NK-92 treated with Interleukin-12 subunit alpha and Interleukin-12 subunit beta, amount 100 ng/mL, for 24 hours (cell line): ENCODE measurements at regions not wholly inside any gene's neighbourhood (a gene's known extent, or its start where the extent isn't known, plus 50 kb on each side); places are given as distances from the start of the nearest gene placed in this dataset.

Experiments used
- DNase-seq: peaks from one replicate; lab custom pipeline; 2025; lab: John Stamatoyannopoulos, UW

DNA sequence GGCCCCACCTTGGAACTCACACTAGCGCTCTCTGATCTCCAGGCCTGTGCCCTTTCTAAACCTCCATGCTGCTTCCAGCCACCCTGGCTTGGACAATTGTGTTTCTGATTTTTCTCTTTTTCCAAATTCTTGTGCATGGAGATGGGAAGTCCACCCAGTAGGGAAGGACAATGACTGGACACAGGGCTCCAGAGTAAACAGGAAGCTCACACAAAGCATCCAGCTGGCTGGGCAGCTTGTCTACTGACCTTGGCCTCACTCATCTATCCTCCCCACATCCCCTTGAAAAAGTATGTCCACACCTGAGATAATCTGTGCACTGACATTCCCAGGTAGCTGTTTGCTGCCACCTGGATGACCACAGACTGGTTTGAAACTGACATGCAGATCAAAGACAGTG, 331.2 kb upstream of the MAF start:
- no peak for DNase-seq

DNA sequence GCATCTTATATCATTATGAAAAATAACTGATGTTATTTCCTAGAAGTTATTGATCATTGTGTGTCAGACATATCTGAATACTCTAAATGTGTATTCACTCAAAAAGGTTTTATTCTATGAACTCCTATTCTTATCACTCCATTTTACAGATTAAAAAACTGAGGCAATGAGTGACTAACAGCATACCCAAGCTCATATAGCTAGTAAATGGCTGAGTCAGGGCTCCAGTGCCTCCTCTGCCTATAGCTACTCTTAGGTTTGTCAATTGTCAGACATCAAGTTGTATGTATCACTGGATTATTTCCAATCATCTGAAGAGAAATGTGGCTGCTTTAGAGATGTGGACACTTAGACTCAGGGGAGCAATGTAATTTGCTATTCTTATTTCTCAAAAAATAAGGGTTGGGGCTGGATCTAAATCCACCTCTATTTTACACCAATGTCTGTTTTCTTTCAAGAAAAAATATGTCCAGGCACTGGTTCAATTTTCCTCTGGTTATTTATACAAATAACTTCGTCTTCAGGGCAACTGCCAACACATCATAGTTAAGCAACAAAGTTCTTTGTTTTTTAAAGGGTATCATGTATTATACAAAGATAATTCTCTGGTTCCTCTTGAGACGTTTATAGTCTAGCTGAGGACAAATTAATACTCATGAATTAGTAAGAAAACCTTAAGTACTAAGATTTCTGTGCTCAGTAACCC, 328.9 kb upstream of the MAF start:
- DNase-seq = no peak

DNA sequence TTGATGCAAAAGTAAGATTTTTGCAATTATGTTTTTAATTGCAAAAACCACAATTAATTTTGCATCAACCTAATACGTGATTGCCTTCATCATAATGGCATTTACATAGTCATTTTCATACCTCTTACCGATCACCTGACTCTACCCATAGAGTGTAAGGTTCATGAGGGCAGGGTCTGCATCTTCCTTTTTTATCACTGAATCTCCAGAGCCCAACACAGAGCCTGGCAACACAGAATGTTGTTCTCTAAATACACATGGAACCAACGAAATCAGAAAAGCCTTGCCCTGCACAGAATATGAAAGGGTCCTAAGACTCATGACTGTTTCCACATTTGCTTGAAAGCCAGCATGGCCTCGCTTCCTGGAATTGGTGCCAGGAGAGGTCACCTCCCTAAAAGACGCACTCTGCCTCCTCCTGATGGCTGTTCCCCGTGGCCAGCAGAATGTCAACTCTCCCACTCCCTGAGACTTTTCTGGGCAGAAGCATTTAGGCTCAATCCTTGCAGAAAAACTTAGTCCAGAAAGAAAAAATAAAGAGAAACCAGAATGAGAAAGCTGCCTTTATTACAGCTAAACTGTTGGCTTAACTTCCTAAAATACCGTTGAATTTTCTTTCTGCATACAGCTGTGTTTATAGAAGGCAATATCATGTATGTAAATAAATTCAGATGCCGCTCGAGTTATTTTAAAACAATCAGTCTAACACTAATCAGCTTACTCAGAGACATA, 327.8 kb upstream of the MAF start:
- no peak for DNase-seq

DNA sequence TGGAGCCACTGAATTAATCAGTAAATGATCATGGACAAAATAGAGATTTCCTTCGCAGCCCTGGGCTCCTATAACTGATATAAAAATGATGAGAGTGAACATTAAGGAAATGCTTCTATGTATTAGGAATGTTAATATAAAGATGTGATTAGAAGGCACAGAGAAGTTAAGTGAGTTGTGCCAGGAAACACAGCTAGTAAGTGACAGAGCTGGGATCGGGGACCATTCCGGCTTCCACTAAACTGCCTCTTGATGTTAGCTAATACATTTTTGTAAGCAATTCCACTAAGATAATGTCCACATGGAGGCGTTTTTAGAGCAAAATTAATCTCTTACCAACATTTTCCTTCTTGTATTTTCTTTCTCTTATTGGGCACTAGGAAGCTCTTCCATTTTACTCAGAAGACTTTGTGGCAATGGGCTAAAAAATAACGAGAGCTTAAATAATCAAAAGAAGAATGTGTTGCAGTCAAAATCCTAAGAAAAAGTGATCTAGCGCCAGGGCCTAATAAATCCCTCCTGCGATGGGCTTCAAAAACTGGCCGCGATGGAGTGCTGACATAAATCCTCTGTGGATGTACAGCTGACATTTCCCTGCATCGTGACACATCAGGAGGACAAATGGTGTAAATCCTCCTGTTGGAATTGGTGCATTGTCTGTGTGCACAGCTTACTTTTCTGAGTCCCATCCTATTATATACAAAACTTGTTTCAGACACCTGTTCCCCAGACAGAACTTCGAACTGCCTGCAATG, 326.1 kb upstream of the MAF start:
- no peak for DNase-seq

DNA sequence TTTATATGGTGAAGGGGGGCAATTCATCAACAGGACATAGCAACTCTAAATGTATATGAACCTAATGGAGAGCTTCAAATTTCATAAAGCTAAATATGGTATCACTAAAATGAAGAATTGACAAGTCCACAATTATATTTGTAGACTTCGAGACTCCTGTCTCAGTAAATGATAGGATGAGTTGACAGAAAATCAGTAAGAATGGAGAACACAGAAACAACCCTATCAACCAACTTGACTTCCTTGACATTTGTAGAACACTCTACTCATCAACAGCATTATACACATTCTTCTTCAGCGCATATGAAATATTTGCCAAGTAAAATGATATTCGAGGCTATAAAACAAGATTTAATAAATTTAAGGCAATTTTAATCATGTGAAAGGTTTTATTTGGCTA, 322.9 kb upstream of the MAF start:
- no peak for DNase-seq

DNA sequence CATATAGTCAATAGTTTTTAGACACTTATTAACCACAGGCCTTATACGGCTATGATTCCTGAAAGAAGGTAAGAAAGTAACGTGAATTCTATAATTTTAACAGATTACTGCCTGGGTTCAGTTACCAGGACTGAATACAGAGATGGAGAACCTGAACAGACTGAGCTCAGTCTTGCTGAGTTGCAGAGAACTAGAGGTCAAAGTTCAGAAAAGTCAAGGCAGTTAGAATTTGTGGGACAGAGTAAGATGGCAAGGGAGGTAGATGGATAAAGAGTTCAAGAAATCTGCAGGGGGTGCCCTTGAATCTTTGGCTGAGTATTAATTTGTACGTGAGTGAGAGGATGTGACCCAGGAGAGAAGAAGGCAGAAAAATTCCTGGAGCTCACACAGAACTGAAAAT, 320.1 kb upstream of the MAF start:
- DNase-seq = no peak

DNA sequence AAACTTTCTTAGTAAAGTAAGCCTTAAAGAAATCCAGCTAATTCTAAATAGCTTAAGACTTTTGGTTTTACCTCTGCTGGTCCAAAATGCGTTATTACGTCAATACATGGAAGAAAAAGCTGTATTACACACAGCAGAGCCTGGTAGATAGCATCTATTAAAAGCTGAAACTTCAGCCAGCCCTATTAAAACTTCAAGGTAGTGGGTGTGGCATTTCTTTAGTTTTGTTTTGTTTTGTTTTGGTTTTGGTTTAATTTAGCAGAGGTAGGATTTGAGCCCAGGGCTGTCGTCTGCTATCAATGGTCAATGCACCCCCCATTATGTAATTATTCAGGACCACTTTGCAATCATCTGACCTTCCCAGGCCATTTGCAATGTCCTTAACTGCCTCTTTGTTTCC, 318.4 kb upstream of the MAF start:
- DNase-seq = no peak

DNA sequence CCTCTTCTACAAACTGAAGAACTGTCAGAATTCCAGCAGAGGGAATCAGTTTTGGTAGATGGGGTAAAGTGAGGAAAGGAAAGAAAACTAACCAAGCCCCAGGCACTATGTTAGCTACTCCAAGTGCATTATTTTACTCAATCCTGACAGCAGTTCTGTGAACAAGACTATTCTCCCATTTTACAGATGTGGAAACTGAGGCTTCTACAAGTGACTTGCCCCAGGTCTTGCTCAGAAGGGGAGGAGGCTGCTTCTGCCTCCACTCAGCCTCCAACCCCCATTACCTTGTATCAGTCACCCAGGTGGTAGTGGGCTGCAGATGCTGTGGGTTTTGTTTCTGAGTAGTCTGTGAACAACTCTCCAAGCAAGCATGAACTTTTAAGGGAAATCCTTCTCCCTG, 315.2 kb upstream of the MAF start:
- DNase-seq = no peak

DNA sequence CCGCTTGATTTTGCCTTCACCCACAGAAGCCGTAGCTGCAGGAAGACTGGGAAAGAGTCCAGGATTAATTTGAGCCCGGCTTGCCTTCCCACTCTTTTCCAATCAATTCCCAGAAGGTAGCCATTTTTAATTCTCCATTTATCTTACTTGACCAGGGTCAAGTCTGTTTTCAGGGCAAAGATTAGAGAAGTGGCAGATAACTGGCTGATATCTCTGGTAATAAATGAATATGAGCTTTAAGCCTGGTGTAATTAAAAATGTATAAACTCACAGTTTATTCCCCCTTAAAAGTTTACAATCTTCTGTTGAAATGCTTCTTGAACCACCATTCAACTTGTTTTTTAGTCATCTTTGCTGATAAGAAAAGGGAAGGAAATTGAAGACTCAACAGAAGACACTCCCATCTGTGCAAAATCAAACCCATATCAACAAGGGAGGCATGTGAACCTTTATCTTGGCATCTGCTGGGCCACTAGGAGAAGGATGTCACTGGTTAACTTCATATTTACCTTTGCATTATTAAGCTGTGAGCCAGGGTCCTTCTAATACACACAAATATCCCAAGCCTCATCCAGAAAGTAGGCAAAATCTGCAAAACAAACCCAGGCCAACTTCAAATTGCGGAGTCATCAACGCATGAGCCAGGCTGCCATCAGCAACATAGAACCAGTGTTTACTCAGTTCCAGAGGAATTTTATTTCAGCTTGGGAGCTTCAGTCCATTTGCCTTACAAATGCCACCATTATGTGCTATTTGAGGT, 314.6 kb upstream of the MAF start:
- DNase-seq = no peak

DNA sequence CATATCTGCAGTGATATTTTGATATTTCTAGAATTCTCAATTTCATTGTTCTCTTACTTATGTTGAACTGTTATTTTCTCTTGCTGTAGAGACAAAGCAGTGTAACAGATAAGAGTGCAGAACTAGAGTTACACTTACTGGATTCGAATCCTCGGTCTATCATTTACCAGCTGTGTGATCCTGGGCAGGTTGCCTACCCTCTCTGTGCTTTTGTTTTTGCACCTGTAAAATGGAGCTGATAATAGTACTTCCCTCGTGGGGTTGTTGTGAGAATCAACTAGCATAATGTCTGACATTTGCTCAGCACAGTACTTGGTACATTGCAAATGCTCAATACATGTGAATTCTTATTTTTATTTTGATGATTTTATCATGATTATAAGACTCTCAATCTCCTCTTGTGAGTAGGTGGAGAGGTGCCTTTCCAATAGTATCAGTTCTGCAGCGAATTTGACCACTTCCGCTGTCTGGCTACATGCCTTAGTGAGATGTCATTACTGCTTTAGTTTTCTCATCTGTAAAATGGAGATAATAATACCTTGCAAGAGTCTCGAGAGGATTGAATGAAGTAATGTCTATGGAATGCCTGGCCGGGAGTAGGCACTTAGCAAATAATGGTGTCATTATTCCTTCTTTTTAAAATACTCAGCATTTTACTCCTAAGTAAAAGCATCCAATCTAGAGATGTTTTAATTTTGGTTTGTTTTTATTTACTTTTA, 312.2 kb upstream of the MAF start:
- no peak for DNase-seq

DNA sequence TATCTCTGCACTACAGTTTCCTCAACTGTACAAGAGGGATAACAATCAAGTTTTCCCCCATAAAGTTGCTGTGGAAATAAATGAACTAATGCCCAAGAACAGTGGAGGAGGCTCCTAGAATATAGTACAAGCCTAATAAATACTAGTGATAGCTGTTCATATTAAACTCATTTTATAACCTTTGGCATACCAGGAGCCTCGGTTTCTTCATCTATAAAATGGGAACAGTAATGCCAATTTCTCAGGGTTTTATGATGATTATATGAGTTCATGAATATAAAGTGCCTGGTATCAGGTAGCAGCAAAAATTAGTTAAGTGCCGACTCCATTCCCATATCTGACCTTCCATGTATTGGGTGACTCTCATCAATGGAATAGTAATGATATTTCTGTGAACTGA, 311.1 kb upstream of the MAF start:
- no peak for DNase-seq

DNA sequence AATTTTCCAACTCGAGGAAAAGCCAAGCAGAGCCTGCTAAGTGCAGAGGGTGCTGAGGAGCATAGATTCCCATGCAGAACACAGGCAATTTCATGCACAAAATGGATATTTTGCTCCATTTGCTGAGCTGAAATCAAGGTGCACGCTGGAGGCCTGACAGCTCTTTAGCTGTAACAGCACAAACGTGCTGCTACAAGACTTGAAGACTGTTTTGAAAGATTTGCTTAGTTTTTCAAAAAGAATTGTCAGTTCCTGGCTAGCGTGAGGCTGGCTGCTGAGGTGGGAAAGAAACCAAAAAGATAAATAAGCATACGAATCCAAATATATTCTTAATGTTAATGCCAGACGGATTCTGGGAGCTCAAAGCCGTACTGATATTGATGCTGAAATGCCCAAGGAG, 309.0 kb upstream of the MAF start:
- DNase-seq = no peak

DNA sequence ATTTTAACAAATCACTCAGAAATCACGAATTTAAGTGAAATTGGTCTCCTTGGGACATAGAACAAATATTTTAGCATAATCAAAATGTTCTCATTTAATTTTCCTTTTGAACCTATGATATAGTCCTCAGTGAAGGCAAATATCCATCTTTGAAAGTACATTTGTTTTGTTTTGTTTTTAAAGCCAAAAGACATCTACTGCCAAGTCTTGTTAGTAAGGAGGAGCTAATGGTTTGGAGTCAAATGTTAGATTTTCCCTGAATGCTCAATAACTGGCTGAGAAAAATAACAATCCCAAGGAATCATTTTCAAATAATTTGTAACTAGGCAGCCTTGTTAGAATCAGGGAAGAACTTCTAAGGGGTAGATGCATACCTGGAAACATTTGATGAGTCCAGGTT, 302.9 kb upstream of the MAF start:
- DNase-seq = no peak

DNA sequence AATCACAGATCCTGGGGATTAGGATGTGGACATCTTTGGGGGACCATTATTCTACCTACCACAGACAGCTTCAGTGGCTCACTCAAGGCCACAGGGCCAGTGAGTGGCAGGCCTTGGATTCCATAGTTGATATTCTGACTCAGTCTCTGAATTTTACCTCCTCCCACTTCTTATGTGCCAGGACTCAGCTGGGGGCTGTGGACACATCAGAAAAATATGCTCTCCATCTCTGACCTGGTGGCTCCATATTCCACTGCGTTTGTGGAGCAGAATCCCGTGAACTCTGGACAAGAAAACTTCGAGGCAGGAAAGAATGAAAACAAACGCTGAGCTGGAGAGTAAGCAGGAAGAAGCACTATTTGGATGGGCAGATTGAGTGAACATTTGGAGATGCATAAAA, 301.8 kb upstream of the MAF start:
- no peak for DNase-seq

DNA sequence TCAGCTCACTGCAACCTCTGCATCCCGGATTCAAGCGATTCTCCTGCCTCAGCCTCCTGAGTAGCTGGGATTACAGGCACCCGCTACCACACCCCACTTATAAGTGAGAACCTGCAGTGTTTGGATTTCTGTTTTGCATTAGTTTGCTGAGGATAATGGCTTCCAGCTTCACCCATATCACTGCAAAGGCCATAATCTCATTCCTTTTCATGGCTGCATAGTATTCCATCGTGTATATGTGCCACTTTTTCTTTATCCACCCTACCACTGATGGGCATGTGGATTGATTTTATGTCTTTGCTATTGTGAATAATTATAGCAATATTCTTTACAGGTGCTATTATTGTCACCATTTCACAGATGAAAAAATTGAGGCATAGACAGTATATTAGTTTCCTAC, 301.0 kb upstream of the MAF start:
- DNase-seq = no peak

DNA sequence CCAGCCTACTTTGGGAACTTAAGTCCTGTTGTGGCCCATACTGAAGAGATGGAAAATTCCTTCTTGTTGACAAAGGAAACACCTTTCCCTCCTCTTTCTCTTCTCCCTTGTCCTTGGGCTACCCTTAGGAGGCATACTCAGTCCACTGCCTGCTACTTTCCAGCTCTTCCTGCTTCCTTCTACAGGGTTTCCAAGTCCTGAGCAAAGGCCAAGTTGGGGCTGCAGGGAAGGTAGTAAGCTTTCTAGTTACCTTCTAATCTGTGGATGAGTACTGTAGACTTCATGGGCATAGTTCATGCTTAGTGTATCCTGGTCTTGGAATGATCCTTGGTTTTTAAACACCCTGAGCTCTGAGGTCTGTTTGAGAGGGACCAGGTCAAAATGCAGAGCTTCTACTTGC, 299.2 kb upstream of the MAF start:
- DNase-seq = no peak

DNA sequence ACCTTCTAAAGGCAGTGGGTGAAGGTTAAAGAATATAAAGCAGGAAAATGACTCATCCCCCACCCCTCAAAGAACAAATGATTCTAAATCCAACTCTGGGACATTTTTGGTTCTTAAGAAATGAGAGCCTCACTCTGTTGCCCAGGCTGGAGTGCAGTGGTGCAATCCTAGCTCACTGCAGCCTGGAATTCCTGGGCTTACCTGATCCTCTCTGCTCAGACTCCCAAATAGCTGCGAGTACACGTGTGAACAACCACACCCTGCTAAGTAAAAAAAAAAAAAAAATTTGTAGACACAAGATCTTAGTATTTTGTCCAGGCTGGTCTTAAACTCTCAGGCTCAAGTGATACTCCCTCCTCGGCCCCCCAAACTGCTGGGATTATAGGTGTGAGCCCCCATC, 298.8 kb upstream of the MAF start:
- DNase-seq = no peak

DNA sequence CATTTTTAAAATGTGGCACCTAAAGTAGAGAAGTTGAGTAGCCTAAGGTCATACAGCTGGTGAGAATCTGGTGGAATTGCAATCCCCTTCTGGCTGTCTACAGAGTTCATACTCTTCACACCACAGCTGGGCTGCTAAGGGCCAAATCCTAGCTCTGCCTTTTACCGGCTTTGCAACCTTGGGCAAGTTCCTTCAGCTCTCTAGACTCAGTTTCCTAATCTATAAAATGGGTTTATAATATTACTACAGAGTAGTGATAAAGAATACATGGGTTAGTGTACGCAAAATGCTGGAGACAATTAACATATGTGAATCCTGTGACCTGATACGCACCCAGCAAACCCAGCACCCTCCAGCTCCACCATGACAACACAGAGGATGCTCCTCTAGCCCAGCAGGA, 298.2 kb upstream of the MAF start:
- DNase-seq = no peak

DNA sequence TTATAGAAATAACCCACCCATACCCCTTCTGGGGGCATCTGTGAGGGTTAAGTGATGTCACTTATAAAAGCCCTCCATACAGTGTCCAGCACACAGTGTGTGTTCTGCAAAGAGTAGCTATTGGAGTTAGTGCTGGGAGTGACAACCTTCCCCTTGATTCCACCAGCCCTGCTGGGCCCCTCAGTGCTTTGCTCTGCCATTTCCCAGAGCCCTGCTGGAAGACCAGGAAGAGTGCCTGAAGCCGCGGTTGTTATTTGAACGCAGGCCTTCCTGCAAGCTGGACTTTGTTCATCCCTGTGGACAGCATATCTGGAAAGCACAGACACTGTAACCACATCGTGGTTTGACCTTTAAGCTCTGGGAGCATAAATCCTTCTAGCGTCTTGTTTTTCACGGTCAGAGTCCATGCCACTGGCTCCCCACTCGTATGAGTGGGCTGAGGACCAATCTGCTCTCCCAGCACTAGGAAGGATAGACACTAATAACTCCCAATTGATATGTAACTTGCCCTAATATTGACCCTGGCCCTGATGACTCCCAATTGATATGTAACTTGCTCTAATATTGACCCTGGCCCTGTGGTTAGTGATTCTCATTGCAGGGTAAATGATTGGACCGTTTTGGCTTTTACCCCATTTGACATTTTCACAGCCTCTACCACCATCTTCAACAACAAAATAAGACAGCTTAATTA, 297.1 kb upstream of the MAF start:
- no peak for DNase-seq

DNA sequence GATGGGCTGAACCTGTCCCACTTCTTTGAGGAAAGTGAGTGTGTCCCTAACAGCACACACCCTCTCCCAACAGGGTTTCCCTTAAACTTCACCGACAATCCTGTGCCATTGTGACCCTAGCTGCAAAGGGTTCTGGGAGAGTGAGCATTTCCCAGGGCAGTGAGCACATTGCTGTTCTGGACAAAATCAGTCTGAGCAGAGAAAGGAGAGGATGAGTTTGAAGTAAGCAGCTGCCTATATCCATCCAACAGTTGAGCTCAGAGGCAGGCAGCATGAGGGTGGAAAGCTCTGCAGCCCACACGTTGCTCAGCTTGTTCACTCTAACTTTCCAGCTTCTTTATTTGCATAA, 296.5 kb upstream of the MAF start:
- DNase-seq = no peak

DNA sequence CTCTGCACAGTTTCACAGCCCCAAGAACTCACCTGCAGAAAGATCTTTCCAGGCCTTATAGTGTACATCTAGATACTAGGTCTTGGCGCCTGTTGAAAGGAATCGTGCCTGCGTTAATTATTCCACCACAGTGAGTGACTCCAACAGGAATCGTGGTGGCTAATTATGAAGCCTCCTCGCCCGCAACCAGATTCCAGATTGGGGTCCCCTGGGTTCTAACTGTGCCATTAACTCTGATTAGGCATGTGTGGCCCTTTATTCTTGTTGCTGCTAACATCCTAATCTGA, 295.3 kb upstream of the MAF start:
- DNase-seq = no peak
